ENCODE measurements at regions not wholly inside any gene's neighbourhood (a gene's known extent, or its start where the extent isn't known, plus 50 kb on each side); places are given as distances from the start of the nearest gene placed in this dataset.

DNA sequence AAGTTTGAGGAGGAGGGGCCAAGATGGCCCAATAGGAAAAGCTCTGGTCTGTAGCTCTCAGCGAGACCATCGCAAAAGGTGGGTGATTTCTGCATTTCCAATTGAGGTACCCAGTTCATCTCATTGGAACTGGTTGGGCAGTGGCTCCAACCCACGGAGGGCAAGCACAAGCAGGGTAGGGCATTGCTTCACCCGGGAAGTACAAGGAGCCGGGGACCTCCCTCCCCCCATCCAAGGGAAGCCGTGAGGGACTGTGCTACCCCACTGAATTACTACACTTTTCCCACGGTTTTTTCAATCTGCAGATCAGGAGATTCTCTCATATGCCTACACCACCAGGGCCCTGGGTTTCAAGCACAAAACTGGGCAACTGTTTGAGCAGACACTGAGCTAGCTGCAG, 58.0 kb upstream of the EFCAB3 start:
- TF ChIP-seq, protein P1, sequence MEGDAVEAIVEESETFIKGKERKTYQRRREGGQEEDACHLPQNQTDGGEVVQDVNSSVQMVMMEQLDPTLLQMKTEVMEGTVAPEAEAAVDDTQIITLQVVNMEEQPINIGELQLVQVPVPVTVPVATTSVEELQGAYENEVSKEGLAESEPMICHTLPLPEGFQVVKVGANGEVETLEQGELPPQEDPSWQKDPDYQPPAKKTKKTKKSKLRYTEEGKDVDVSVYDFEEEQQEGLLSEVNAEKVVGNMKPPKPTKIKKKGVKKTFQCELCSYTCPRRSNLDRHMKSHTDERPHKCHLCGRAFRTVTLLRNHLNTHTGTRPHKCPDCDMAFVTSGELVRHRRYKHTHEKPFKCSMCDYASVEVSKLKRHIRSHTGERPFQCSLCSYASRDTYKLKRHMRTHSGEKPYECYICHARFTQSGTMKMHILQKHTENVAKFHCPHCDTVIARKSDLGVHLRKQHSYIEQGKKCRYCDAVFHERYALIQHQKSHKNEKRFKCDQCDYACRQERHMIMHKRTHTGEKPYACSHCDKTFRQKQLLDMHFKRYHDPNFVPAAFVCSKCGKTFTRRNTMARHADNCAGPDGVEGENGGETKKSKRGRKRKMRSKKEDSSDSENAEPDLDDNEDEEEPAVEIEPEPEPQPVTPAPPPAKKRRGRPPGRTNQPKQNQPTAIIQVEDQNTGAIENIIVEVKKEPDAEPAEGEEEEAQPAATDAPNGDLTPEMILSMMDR (IDR thresholded peaks at IDR 0.05) = no peak
- TF ChIP-seq ZFX (IDR thresholded peaks at IDR 0.05; ENCODE audit: borderline replicate concordance) = no peak
